ENCODE measurements at regions not wholly inside any gene's neighbourhood (a gene's known extent, or its start where the extent isn't known, plus 50 kb on each side); places are given as distances from the start of the nearest gene placed in this dataset.

- no peak for DNase-seq (ENCODE audit: low read depth)
Measured at GRCh38 chr1:172801771-172802322, 142.9 kb downstream of the FASLG start.

- no peak for DNase-seq (ENCODE audit: low read depth)
Measured at GRCh38 chr1:172809750-172810149, 150.8 kb downstream of the FASLG start.

DNA sequence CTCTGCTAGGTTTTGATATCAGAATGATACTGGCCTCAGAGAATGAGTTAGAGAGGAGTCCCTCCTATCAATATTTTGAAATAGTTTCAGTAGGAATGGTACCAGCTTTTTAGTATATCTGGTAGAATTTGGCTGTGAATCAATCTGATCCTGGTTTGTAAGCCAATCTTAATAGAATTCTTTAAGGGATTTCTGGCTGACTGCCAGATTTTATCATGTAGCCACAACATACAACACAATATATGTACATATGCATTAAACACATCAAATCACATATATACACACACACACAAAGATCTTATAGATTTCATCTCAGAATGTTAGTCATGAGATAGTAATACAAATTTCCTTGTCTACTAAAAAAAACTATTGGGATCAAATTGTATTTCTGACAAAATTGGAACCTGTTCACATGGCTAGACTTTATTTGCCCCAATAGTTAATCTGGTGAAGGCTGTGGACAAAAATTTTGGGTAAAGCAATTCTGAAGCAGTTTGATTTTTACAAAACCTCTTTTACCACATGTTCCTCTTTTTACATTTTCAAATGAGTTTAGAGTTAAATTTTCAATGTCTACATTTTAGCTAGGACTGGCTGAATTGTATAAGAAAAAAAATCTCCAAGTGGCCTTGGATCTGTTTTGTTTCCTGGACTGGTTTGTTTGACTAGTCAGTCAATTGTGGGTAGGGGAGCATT is 151.7 kb downstream of the FASLG start:
- DNase-seq (ENCODE audit: low read depth): no peak

- DNase-seq (ENCODE audit: low read depth): no peak
Measured at GRCh38 chr1:172811694-172812093, 152.8 kb downstream of the FASLG start.

GRCh38 chr1:172812118-172812517 is 153.2 kb downstream of the FASLG start:
- no peak for DNase-seq (ENCODE audit: low read depth)

- no peak for DNase-seq (ENCODE audit: low read depth)
Measured at GRCh38 chr1:172813330-172813729, 154.4 kb downstream of the FASLG start.

DNA sequence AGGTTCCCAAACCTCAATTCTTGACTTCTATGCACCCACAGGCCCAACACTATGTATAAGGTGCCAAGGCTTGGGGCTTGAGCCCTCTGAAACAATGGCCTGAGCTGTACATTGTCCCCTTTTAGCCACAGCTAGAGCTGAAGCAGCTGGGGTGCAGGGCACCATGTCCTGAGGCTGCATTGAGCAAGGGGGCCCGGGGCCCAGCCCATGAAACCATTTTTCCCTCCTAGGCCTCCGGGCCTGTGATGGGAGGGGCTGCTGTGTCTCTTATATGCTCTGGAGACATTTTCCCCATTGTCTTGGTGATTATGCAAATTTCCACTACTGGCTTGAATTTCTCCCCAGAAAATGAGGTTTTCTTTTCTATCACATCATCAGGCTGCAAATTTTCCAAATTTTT is 155.5 kb downstream of the FASLG start:
- DNase-seq (ENCODE audit: low read depth): no peak

DNA sequence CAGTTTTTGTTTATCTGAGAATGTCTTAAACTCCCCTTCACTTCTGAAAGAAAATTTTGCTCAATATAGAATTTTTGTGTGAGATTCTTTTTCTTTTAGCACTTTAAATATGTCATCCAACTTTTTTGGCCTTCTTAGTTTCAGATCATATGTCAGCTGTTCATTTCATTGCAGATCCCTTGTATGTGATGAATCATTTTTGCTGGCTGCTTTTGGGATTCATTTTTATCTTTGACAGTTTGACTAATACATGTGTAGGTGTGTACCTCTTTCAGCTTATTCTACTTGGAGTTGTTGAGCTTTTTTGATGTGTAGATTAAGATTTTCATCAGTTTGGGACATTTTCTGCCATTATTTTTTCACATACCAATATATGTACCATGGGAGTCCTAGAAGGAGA is 156.8 kb downstream of the FASLG start:
- DNase-seq (ENCODE audit: low read depth): no peak

GRCh38 chr1:172818841-172819527 is 160.1 kb downstream of the FASLG start:
- DNase-seq (ENCODE audit: low read depth): no peak

GRCh38 chr1:172820475-172821158 is 161.7 kb downstream of the FASLG start:
- DNase-seq (ENCODE audit: low read depth): no peak

DNA sequence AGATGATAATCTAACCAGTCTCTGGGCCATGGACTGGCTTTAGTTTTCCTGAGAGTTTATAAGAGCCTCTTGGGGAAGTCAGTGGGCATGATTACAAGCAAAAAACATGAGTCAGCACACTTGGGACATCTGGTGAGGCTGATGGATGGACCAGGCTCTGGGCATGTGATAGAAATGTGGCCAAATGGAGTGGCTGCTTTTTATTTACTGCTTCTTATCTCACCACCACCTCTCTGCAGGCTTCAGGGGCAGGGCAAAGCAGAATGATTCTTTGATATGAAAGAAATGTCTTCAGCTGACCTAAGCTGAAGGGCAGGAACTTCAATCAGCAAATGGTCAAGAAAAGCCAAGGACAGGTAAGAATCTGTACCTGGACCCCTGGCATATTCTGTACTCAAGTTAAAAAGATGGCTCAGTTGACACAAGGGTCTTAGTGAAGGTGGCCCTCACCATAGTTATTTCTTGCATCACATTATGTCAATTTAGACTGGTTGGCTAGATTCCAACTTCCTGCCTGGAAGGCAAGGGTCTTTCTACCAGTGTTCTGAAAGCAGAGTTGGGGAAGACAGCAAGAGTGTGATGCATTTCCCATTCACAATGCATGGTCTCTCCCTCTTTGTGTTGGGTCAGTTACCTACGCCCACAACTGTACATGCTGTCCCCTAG is 162.8 kb downstream of the FASLG start:
- no peak for DNase-seq (ENCODE audit: low read depth)

GRCh38 chr1:172822886-172823285 is 164.0 kb downstream of the FASLG start:
- DNase-seq (ENCODE audit: low read depth): no peak

DNA sequence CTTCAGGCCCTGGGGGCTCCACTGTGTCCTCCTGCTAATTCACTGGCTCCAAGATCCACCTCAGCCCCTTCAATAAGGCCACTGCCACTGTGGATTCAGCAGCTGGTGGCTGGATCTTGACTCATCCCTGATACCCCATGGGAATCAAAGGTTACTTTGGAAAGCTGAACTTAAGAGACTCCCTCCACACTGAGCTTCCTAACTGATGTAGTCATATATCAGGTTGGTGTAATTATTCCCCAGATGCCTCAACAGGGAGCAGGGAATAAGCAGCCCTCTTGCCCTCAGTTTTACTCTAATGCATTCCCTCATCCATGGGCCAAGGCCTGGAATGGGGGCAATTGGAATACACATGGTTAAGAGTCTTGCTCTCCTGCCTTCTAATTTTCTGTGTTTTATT is 164.6 kb downstream of the FASLG start:
- no peak for DNase-seq (ENCODE audit: low read depth)

- no peak for DNase-seq (ENCODE audit: low read depth)
Measured at GRCh38 chr1:172824209-172824608, 165.3 kb downstream of the FASLG start.

DNA sequence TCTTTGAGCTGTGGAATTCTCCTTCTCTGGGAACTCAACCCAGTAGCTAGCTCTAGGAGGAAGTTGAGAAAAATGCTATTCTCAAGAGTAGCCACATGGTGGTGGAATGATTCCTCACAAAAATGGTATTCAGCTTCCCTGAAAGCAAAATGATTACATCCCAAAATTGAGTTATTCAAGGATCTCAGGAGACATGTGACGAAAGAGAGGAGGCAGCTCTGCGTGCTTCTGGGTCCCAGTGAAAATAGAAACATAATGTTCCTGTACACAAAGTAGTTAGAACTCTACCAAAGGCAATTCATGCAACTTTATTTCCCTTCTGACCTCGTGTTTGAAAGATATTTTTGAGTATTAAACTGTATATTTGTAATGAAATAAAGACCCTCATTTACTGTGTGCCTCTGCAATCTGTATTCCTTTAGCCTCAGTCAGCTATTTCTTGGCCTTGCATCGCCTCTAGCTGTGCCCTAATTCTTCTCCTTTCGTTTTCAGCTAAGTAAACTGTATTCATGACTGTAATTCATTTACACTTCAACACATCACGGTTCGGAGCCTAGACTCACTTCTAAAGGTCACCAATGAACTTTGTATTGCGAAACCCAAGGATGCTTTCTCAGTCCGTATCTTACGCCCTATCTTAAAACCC is 167.3 kb downstream of the FASLG start:
- DNase-seq (ENCODE audit: low read depth): no peak

DNA sequence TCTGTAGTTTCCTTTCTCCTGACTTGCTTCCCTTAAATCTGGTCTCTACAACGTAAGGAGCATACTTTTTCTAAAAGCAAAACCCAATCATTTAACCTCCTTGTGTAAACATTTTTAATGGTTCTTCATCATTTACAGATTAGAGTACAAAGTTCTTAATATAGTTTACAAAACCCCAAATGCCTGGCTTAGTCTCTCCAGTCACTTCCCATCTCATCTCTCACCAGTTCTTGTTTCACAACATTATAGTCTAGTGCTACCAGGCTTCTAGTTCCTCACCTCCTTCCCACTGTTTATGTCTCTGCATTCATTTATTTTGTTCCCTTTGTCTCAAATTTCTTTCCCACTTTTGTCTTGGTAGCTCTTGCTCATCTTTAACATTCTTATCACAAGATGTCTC is 168.4 kb downstream of the FASLG start:
- no peak for DNase-seq (ENCODE audit: low read depth)

DNA sequence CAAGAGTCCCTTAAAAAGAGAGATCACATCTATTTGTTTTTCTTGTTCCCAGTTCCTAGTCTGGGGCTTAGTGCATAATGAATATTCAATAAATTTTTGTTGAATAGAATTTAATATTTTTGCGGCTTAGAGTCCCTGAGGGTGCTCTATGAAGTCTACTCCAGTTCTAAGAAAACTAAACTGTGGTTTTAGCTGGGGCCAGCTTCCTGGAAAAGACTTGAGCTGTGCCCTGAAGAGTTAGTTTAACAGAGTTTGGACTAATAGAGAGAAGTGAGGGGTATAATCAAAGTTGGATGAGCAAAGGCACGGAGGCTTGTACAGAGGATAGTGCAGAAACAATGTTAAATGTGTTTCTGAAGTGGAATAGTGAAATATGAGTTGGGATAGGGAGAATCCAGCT is 168.9 kb downstream of the FASLG start:
- no peak for DNase-seq (ENCODE audit: low read depth)

- no peak for DNase-seq (ENCODE audit: low read depth)
Measured at GRCh38 chr1:172832006-172832725, 173.3 kb downstream of the FASLG start.

- DNase-seq (ENCODE audit: low read depth): no peak
Measured at GRCh38 chr1:172833954-172834353, 175.1 kb downstream of the FASLG start.

GRCh38 chr1:172834609-172835008 is 175.7 kb downstream of the FASLG start:
- no peak for DNase-seq (ENCODE audit: low read depth)

GRCh38 chr1:172835834-172836233 is 176.9 kb downstream of the FASLG start:
- no peak for DNase-seq (ENCODE audit: low read depth)

All from stimulated activated CD8-positive, alpha-beta memory T cell treated with anti-CD3 and anti-CD28 coated beads, Interleukin-15, amount 100 ng/mL, for 24 hours (primary cell).